GM21619 (cell line): ENCODE measurements at regions not wholly inside any gene's neighbourhood (a gene's known extent, or its start where the extent isn't known, plus 50 kb on each side); places are given as distances from the start of the nearest gene placed in this dataset.

Source experiments
- ATAC-seq: cut with Tn5 transposase; IDR thresholded peaks from one replicate; pipeline ENCODE4 v1.9.1; 2021; ENCODE audit not compliant: unreplicated experiment

DNA sequence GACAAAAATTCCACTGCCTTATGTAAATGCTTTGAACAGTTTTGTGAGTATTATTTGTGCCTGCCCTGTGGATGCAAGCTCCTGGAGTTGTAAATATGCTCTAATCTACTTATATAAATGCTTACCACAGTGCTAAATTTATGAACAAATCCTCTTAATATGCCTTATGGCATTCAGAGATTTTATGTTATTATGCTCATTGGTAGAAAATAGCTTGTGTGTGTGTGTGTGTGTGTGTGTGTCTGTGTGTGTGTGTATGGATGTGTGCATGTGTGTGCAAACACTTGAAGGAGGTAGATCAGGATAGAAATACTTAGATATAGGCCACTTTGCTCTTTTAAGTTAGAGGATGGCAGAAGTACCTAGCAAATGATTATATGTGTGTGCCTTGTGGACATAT is 253.9 kb downstream of the TAF11L14 start:
- ATAC-seq = no peak

DNA sequence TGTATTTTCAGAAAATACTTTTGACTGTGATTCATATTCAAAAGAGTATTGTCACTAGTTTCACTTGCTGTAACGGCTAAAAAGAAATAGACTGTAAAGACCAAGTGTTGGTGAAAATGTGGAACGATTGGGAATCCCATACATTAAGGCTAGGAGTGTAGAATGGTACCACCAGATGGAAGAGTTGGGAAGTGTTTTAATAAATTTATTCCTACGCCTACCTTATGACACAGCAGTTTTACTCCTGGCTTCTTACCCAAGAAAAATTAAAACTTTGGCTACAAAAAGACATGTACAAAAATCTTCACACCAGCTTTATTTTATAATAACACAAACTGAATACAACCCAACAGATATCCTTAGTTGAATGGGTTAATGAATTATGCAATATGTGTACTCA is 256.2 kb downstream of the TAF11L14 start:
- no peak for ATAC-seq

DNA sequence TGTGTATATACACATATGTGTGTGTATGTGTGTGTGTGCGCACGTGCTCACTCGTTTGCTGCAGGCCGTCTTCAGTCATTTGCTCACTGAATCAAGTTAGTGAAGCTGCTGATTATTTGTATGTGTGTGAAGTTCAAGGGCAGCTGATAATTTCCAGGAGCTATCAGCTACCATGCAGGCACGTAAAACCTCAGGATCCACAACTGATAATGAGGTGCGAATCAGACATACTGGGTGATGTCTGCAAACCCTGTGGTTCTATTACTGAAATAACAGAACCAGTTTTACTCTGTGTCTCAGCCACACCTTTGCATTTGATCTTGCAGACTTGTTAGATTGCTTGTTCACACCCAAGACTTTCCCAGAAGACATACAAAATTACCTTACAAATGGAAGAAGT is 257.6 kb downstream of the TAF11L14 start:
- no peak for ATAC-seq

DNA sequence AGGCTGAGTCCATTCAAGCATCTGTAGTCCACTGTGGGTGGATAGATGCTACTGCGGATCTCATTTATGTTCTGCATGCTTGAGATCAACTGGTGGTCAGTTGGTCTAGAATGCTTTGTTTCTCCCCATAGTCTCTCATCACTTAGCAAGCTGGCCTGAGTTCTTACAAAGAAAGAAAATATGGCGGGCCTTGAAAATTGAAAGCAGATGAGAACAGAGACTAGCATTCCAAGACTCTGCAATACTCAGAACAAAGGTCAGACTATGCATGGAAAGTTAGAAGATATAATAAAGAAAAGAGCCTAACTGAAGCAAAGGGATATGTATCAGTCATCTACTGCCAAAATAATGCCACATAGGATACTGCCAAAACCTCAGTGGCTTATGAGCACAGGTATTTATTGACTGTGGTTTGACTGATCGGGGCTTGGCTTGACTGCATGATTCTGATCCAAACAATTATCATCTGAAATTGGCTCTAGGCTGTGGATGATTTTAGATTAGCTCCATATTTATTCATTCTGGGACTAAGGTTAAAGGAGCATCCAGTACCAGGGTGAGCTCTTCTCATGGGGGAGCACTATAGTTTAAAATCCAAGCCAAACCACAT is 258.9 kb downstream of the TAF11L14 start:
- no peak for ATAC-seq

DNA sequence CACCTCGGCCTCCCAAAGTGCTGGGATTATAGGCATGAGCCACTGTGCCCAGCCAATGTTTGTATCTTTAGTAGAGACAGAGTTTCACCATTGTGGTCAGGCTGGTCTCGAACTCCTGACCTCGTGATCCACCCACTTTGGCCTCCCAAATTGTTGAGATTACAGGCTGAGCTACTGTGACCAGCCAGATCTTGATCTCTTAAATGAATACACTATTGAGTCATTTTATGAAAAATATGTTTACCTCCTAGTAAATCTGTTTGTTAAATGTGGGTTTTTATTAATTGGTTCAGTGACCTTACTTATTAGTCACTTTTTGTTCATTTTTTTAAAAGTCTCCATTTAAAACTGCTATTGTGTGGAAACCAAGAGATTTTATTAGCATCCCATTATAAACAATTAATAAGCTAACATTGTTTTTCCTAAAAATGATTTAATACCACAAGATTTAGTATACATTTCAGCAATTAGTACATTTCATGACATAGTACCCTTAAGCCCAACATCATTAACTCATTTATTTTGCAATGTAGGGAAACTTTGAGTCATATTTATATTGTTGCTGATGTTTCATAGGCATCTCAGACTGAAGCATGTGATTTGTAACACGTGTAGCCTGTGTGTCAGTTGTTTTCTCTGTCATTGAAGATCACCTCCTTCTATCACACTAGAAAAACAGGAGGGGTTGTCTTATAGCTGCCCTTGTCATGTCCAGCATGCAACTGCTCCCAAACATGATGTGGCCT is 261.2 kb downstream of the TAF11L14 start:
- no peak for ATAC-seq

DNA sequence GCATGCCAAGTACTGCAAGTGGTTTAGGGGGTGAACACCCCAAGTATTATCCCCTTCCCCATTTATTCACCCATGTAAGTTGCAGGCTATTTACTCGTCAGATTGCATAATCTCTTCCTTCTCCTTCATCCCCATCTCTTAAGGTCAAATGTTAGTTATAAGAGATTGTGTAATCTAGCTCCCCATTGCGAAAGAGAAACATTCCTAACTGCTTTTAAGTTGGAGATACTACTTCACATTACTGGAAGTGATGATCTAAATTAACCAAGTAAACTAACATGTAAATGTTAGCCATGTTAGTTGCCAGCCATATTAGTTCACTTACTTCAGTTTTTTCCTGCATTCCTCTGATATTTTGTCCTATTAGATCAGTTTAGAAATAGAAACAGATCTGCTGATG is 262.3 kb downstream of the TAF11L14 start:
- ATAC-seq = no peak

DNA sequence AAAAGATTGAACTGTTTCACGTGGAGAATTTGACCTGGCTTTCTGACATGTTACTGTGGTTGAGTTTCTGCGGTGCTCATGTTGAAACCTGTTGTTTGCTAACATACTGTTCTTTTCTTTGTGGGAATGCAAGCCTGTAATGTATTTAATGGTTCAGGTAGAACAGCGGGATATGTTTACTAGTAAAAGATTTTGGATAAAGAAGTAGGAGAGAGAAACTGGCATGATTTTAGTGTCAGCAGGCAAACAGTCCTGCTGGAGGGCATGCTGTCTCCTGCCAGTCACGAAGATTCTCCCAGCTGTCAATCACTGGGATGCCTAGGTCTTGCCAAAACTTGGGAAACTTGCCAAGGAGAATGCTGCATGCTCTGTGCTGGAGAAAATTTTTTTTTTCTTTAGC is 263.5 kb downstream of the TAF11L14 start:
- ATAC-seq = no peak

DNA sequence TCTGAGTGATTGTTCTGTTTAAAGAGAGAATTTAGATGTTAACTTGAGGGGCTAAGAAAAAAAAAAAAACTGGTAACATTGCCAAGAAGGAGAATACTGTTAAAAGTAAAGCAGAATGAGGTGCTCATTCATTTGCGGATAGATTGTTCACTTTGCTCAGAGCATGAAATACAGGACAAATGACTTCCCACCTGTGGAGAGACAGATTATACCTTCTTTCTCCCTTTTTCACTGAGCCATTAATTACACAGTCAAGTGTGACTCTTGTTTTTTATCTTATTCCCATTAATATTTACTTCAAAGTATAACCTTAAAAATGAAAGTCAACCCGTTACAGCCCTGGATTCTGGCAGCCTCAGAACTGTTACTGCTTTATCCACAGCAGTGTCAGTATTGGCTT is 264.5 kb downstream of the TAF11L14 start:
- no peak for ATAC-seq

DNA sequence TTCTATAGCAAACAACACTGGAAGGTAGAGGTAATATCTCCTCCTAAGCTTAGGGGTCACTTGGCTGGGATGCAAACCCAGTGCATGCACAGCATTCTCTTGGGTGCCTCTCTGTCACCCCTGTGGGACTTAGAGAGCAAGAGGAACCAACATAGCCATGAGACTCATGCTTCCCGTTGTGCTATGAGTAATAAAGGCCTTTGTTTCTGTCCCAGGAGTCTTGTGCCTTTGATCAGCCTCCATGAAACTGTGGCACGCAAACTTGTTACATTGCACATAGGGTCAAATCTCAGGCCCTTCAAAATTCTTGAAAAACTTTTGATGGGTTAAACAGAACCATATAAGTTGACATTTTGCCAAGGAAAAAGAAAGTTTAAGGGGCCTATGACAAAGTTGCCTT is 272.8 kb downstream of the TAF11L14 start:
- peak; percentile 62 for ATAC-seq

DNA sequence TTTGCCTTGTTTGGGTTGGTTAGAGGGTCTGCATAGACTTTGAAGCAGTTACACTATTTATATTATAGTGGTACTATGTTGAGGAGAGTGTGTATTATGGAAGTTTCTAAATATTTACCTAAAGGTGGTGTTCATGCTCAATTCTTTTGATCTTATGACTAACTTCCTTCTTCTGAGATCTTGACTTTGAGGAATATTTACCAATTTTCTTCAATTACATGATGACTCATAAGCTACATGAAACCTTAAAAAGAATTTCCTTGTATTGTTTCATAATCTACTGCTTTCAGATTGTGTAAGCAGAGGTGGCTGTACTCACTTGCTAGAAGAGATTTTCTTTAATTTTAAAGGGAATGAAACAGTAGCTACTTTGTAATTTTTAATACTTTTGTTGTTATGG is 276.1 kb downstream of the TAF11L14 start:
- ATAC-seq = peak; percentile 51

DNA sequence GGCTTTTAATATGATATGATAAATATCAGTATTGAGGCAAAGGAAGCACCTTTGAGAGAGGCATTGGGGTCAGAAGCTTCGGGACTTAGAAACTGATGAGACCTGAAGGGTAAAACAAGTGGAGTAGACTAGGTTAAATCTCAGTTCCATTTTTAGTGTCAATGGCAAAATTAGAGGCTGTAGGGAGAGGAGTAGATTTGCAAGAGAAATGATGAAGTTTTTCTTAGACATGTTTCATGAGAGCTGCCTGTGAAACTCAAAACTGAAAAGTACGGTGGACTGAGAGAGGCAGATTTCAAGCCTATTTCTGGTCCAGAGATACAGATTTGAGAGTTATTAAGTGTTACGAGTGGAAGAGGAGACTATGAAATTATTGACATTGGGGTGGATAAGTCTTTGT is 278.5 kb downstream of the TAF11L14 start:
- ATAC-seq = no peak

DNA sequence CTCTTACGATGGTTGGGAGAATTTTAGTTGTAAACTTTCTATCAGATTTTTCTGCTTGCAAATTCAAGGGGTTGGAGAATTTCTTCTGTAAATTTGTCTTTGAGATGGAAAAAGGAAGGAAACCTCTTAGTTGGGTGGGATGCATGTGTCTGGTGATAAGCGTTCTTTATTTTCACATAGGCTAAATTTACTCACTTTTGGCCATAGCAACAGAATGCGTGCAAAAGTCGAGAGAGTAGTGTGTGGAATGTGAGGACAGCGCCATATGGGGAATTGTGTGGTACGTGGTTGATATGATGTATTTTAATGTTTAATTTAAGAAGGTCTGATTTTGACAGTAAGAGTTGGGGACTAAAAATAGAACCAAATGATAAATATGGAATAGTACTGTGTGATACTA is 282.2 kb downstream of the TAF11L14 start:
- no peak for ATAC-seq

DNA sequence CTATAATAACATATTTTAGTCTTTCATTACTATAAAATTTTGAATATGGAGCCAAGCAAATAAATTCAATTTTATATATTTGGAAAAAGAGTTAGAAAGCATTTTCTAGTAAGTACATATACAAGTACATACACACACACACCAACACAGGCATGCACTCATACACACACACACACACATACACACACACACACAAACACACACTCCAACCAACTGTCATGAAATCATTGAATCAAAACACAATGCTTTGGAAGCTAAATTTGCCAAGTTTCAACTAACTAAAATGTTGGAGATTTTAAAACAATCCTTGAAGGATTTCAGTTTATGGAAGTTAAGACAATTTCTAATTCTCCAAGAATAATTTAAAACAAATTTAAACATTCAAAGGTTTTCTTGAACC is 283.2 kb downstream of the TAF11L14 start:
- no peak for ATAC-seq

DNA sequence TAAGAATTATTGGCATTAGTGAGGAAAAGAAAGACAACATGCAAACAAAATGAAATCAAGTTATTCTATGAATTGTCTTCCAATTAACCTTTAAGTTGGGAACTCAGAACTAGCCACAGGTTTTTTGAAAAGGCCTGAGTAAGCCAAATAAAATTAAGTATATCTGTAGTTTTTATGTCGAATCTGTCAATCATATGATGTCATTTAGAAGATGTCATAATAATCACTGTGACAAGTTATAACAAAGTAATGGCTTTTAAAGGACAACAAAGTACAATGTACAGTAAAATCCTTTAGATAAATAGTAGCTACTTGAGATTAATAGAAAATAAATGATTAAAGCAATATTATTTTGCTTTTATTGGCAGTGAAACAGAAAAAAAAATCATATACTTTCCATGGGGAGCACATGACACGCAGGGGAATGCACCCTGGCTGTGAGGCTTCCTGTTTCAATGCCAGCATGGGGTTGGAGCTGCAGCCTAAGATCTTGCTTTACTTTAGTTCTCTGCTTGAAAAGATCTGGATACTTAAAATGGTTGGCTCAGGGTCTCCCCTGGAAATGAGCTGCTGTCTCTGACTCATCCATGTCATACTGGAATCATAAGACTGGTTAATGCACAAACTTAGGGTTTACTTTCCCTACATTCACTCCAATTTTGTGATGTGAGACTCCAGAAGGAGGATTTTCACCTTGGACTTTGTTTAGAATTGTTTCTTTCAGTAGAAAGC is 284.3 kb downstream of the TAF11L14 start:
- no peak for ATAC-seq

DNA sequence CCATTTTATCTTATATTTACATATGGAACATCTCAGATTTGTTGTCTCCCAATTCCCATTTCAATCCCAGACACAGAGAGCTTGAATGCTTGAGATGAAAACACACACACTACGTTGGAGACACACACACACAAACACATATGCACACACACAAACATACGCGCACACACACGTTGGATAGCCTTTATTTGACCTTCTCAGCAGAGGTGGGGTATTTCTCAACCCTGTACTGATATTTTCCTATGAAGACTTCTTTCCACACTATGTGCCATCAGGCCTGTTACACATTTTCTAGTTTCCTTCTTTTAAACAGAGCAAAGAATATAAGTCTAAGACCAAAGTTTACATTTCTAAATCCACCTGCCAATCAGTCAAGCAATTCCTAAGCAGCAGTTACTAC is 291.0 kb downstream of the TAF11L14 start:
- ATAC-seq = no peak

DNA sequence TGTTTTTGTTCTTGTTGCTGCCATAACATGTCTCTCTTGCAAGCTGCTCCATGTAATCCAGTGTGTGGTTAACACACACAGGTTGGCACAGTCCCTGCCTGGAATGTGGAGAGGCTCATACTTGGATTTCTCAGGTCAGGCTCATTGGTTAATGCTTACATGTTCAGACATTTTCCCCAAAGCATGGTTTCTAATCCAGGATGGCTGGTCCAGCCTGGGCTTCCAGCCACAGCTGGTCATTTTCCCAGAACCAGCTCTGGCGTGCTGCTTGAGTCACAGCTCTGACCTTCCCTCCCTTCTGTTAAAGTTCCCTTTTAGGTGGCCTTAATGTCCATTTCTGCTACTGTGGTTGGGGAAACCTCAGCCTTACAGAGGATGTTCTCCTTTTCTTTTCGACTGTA is 294.3 kb downstream of the TAF11L14 start:
- no peak for ATAC-seq

DNA sequence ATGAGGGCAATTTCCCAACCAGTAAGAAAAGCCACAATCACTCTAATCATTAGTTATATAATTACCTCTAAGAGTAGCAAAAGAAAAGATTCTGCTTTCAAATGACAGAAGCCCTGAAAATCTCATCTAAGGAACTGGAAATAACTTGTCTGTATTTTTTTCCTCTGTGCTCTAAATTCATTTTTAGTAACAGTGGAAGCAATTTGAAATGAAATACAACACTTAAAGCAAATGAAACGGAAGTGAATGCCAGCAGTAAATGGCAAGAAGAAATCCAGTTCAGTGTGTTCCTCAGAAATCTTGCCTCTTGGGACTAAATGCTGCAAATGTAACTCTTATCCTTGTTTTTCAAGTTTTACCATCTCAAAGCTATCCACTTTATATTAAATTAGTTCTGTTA is 294.9 kb downstream of the TAF11L14 start:
- ATAC-seq = no peak

DNA sequence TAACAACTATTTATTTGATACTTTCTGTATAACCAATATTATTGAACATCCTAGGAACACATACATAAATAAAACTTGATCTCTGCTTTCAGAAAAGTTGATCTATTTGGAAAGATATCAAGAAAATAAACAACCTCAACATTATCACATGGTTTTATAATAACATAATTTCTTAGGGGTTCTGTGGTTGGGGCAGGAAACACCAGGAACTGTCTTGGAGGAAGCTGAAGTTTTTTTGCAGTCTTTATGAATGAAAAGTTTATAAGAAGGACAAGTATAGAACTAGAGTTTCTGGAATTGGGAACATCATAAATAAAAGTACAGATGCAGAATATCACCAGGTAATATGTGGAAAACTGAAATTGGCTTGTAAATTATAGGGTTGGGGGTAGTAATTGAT is 296.1 kb downstream of the TAF11L14 start:
- ATAC-seq = no peak

DNA sequence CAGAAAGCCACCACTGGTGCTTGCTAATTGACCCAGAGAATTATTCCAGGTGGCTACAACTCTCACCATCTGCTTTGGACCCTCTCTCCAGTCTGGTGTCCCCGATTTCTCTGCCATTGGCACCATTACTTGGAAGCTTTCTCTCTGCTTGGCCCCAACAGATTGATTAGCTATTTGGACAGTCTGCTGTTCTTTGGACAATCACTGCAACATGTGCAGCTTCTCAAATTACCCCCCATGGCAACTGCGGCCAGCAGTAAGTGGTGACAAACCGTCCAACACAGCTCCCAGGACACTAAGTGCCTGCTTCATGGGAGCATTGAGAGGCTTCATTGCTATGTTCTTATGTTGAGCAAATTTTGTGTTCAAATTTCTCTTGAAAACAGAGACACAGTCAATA is 309.8 kb downstream of the TAF11L14 start:
- ATAC-seq = no peak

DNA sequence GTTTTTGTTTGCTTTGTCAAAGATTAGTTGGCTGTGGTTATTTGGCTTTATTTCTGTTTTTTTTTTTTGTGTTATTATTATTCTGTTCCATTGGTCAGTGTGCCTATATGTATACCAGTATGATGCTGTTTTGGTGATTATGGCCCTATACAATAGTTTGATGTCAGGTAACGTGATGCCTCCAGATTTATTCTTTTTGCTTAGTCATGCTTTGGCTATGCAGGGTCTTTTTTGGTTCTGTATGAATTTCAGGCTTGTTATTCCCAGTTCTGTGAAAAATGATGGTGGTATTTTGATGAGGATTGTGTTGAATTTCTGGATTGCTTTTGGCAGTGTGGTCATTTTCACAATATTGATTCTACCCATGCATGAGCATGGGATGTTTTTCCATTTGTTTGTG is 312.8 kb downstream of the TAF11L14 start:
- ATAC-seq = no peak

DNA sequence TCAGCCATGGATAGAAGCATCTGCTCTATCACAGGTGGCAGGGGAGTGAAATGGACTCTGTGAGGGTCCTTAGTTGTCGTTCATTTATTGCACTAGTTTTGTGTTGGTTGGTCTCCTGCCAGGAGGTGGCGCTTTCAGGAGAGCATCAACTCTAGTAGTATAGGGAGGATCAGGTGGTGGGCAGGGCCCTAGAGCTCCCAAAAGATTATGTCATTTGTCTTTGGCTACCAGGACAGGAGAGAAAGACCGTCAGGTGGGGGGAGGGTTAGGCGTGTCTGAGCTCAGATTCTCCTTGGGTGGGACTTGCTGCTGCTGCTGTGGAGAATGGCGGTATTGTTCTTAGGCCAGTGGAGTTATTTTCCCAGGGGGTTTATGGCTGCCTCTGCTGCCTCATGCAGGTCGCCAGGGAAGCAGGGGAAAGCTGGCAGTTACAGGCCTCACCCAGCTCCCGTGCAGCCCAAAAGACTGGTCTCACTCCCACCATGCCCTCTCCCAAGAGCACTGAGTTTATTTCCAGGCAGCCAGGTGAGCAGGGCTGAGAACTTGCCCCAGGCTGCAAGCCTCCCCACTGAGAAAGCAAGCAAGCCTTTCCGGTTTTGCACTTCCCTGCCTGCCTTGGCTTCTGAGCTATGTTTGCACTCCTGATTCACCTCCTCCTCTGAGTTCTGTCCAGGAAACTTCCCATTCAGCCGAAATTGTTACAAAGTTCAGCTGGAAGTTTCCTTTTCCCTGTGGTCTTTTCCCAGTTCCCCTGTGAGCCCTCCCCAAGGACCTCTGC is 317.3 kb downstream of the TAF11L14 start:
- no peak for ATAC-seq

DNA sequence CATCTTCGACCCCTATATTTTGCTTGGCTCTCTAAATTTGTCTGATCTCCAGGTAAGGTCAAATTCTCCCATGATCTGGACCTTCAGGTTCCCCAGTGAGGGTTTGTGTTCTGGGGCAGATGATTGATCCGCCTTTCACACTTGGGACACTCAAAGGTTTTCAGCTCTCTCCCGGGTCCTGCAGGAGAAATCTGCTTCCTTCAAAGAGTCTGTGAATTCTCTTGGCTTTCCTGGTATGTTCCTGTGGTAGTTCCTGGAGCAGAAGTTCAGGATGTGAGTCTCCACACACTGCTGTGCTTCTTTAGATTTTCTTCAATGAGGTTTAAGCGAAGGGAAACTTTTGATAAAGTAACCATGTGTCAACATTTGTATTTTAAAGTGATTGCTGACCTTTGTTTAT is 318.0 kb downstream of the TAF11L14 start:
- ATAC-seq = no peak
